ENCODE measurements at regions not wholly inside any gene's neighbourhood (a gene's known extent, or its start where the extent isn't known, plus 50 kb on each side); places are given as distances from the start of the nearest gene placed in this dataset.

GRCh38 chr10:24784923-24785322 is 61.2 kb upstream of the ARHGAP21 start:
- no peak for DNase-seq (ENCODE audit: extremely low spot score)
- ChIA-PET POLR2A (no interaction called here), CTCF (interaction anchor here (0.6 kb wide), 1 partner anchor 115 kb away, joined by 3 read pairs; no protein-coding TSS in a partner anchor)
- TF ChIP-seq L3MBTL2 (conservative IDR thresholded peaks at IDR 0.05) (no peak), PKNOX1 (IDR thresholded peaks at IDR 0.05) (no peak), LEF1 (IDR thresholded peaks at IDR 0.05; ENCODE audit: borderline replicate concordance) (no peak), FOXA1 (IDR thresholded peaks at IDR 0.05) (no peak), FOXK2 (IDR thresholded peaks at IDR 0.05) (no peak), ZNF384 (IDR thresholded peaks at IDR 0.05) (no peak), NFRKB (IDR thresholded peaks at IDR 0.05) (no peak), HDGF (IDR thresholded peaks at IDR 0.05; ENCODE audit: borderline replicate concordance) (no peak), ELF4 (IDR thresholded peaks at IDR 0.05) (no peak), TARDBP (IDR thresholded peaks at IDR 0.05) (no peak), CTBP1 (IDR thresholded peaks at IDR 0.05; ENCODE audit: borderline replicate concordance) (no peak), ARNT (IDR thresholded peaks at IDR 0.05) (no peak), SP1 (IDR thresholded peaks at IDR 0.05) (no peak), SUZ12 (IDR thresholded peaks at IDR 0.05) (no peak)

- ChIA-PET POLR2A (no interaction called here), CTCF (interaction anchor here (0.6 kb wide), 1 partner anchor 288 kb away, joined by 4 read pairs; no protein-coding TSS in a partner anchor)
- no peak for DNase-seq (ENCODE audit: extremely low spot score)
- TF ChIP-seq ELF4 (IDR thresholded peaks at IDR 0.05), result no peak
- TF ChIP-seq FOXK2 (IDR thresholded peaks at IDR 0.05), result no peak
These were observed 60.4 kb upstream of the ARHGAP21 start for GRCh38 chr10:24784061-24784460.

GRCh38 chr10:24783504-24783903 is 59.8 kb upstream of the ARHGAP21 start:
- ChIA-PET POLR2A (no interaction called here), CTCF (interaction anchor here (0.6 kb wide), 1 partner anchor 288 kb away, joined by 4 read pairs; no protein-coding TSS in a partner anchor)
- TF ChIP-seq FOXA1 (IDR thresholded peaks at IDR 0.05) (no peak), LEF1 (IDR thresholded peaks at IDR 0.05; ENCODE audit: borderline replicate concordance) (no peak), FOXM1 (IDR thresholded peaks at IDR 0.05; ENCODE audit: borderline replicate concordance) (no peak), SUZ12 (IDR thresholded peaks at IDR 0.05) (no peak)
- no peak for DNase-seq (ENCODE audit: extremely low spot score)

GRCh38 chr10:24779737-24780136 is 56.0 kb upstream of the ARHGAP21 start:
- POLR2A ChIA-PET, result no interaction called here
- DNase-seq (ENCODE audit: extremely low spot score), result no peak
- CTCF ChIA-PET, result no interaction called here
- TF ChIP-seq FOXK2 (IDR thresholded peaks at IDR 0.05) (no peak), LEF1 (IDR thresholded peaks at IDR 0.05; ENCODE audit: borderline replicate concordance) (no peak), ZNF384 (IDR thresholded peaks at IDR 0.05) (no peak), ARNT (IDR thresholded peaks at IDR 0.05) (no peak), SP1 (IDR thresholded peaks at IDR 0.05) (no peak), NFRKB (IDR thresholded peaks at IDR 0.05) (no peak), FOXM1 (IDR thresholded peaks at IDR 0.05; ENCODE audit: borderline replicate concordance) (no peak), PKNOX1 (IDR thresholded peaks at IDR 0.05) (no peak), BHLHE40 (IDR thresholded peaks at IDR 0.05; ENCODE audit: borderline replicate concordance) (no peak), FOXA1 (IDR thresholded peaks at IDR 0.05) (no peak), SUZ12 (IDR thresholded peaks at IDR 0.05) (no peak), TARDBP (IDR thresholded peaks at IDR 0.05) (no peak)

- POLR2A ChIA-PET, result no interaction called here
- no peak for TF ChIP-seq CTBP1 (IDR thresholded peaks at IDR 0.05; ENCODE audit: borderline replicate concordance)
- CTCF ChIA-PET, result no interaction called here
- DNase-seq (ENCODE audit: extremely low spot score), result no peak
These were observed 54.6 kb upstream of the ARHGAP21 start for GRCh38 chr10:24778298-24778697.

- no peak for DNase-seq (ENCODE audit: extremely low spot score)
- TF ChIP-seq BHLHE40 (IDR thresholded peaks at IDR 0.05; ENCODE audit: borderline replicate concordance) (no peak), SP1 (IDR thresholded peaks at IDR 0.05) (no peak), PKNOX1 (IDR thresholded peaks at IDR 0.05) (no peak), SUZ12 (IDR thresholded peaks at IDR 0.05) (no peak), TARDBP (IDR thresholded peaks at IDR 0.05) (no peak), ZNF384 (IDR thresholded peaks at IDR 0.05) (no peak), LEF1 (IDR thresholded peaks at IDR 0.05; ENCODE audit: borderline replicate concordance) (no peak)
- CTCF ChIA-PET, result no interaction called here
- POLR2A ChIA-PET, result no interaction called here
These were observed 53.5 kb upstream of the ARHGAP21 start for GRCh38 chr10:24777196-24777595.

- ChIA-PET POLR2A (no interaction called here), CTCF (no interaction called here)
These were observed 50.4 kb upstream of the ARHGAP21 start for GRCh38 chr10:24773939-24774589.

More at GRCh38 chr10:24773939-24774589, 50.4 kb upstream of the ARHGAP21 start:
- TF ChIP-seq SP1 (IDR thresholded peaks at IDR 0.05) (no peak), BHLHE40 (IDR thresholded peaks at IDR 0.05; ENCODE audit: borderline replicate concordance) (no peak), L3MBTL2 (conservative IDR thresholded peaks at IDR 0.05) (no peak), SUZ12 (IDR thresholded peaks at IDR 0.05) (no peak), ZNF384 (IDR thresholded peaks at IDR 0.05) (no peak), NFRKB (IDR thresholded peaks at IDR 0.05) (no peak), CTBP1 (IDR thresholded peaks at IDR 0.05; ENCODE audit: borderline replicate concordance) (no peak), LEF1 (IDR thresholded peaks at IDR 0.05; ENCODE audit: borderline replicate concordance) (no peak), HDGF (IDR thresholded peaks at IDR 0.05; ENCODE audit: borderline replicate concordance) (no peak), ELF4 (IDR thresholded peaks at IDR 0.05) (no peak), ARNT (IDR thresholded peaks at IDR 0.05) (no peak)
- DNase-seq (ENCODE audit: extremely low spot score), result no peak
